ENCODE measurements at regions not wholly inside any gene's neighbourhood (a gene's known extent, or its start where the extent isn't known, plus 50 kb on each side); places are given as distances from the start of the nearest gene placed in this dataset.

GRCh38 chr5:18119156-18119785, 485.0 kb downstream of the TAF11L14 start:
- no peak for DNase-seq

- no peak for DNase-seq
These were observed 507.0 kb downstream of the TAF11L14 start for GRCh38 chr5:18141222-18141621.

- DNase-seq: no peak
These were observed 508.6 kb downstream of the TAF11L14 start for GRCh38 chr5:18142831-18143230.

GRCh38 chr5:18152671-18153070, 518.4 kb downstream of the TAF11L14 start:
- no peak for DNase-seq

GRCh38 chr5:18158166-18158565, 523.9 kb downstream of the TAF11L14 start:
- DNase-seq: no peak

- no peak for DNase-seq
These were observed 525.1 kb downstream of the TAF11L14 start for GRCh38 chr5:18159331-18159730.

- DNase-seq: no peak
These were observed 537.4 kb downstream of the TAF11L14 start for GRCh38 chr5:18171684-18172083.

- DNase-seq: no peak
These were observed 545.3 kb downstream of the TAF11L14 start for GRCh38 chr5:18179579-18179978.

GRCh38 chr5:18181575-18181974, 547.3 kb downstream of the TAF11L14 start:
- no peak for DNase-seq

- DNase-seq: no peak
These were observed 561.6 kb downstream of the TAF11L14 start for GRCh38 chr5:18195910-18196309.

GRCh38 chr5:18197734-18198133, 563.5 kb downstream of the TAF11L14 start:
- DNase-seq: no peak

GRCh38 chr5:18202164-18202563, 567.9 kb downstream of the TAF11L14 start:
- DNase-seq: no peak

- no peak for DNase-seq
These were observed 569.0 kb downstream of the TAF11L14 start for GRCh38 chr5:18203296-18203695.

- no peak for DNase-seq
These were observed 579.4 kb downstream of the TAF11L14 start for GRCh38 chr5:18213666-18214065.

- DNase-seq: no peak
These were observed 581.8 kb downstream of the TAF11L14 start for GRCh38 chr5:18216016-18216415.

- DNase-seq: no peak
These were observed 582.5 kb downstream of the TAF11L14 start for GRCh38 chr5:18216729-18217128.

GRCh38 chr5:18219241-18219640, 585.0 kb downstream of the TAF11L14 start:
- no peak for DNase-seq

GRCh38 chr5:18220631-18221030, 586.4 kb downstream of the TAF11L14 start:
- no peak for DNase-seq

GRCh38 chr5:18236386-18236785, 602.1 kb downstream of the TAF11L14 start:
- no peak for DNase-seq

GRCh38 chr5:18238321-18238720, 604.1 kb downstream of the TAF11L14 start:
- no peak for DNase-seq

- no peak for DNase-seq
These were observed 606.7 kb downstream of the TAF11L14 start for GRCh38 chr5:18240971-18241370.

- no peak for DNase-seq
These were observed 609.6 kb downstream of the TAF11L14 start for GRCh38 chr5:18243846-18244245.

GRCh38 chr5:18244309-18244708, 610.0 kb downstream of the TAF11L14 start:
- DNase-seq: no peak

GRCh38 chr5:18252559-18252958, 618.3 kb downstream of the TAF11L14 start:
- no peak for DNase-seq

- no peak for DNase-seq
These were observed 630.0 kb downstream of the TAF11L14 start for GRCh38 chr5:18264126-18264882.

Data from GDM1 (cell line).